Common myeloid progenitor, CD34-positive (primary cell): ENCODE measurements at regions not wholly inside any gene's neighbourhood (a gene's known extent, or its start where the extent isn't known, plus 50 kb on each side); places are given as distances from the start of the nearest gene placed in this dataset.

ENCODE experiments used
- CTCF ChIA-PET: fragments of 350-600 bp; sonication (Branson Sonifier 250); formaldehyde crosslinking; loops from one replicate; lab custom pipeline; 2021; ENCODE audit warnings: antibody characterized with exemption; lab: Charles Lee
- POLR2A ChIA-PET: fragments of 350-600 bp; sonication (Branson Sonifier 250); formaldehyde crosslinking; loops from one replicate; lab custom pipeline; 2021; ENCODE audit warnings: antibody characterized with exemption; lab: Charles Lee
- DNase-seq, 3 donors: peaks; one replicate each; pipeline versions ENCODE4 v3.0.0 to v3.0.0-alpha.2; 2013
- H3K27ac ChIP-seq, 2 experiments: 1 replicate in 1 of 2; 2 replicates in 1 of 2; pipeline ENCODE4 v1.7.0; 2013; ENCODE audit warnings: inconsistent platforms in 2 of 2, low read length in 2 of 2, mild to moderate bottlenecking in 2 of 2, low read depth in 1 of 2, moderate library complexity in 1 of 2; ENCODE audit not compliant: severe bottlenecking in 2 of 2, insufficient read depth in 1 of 2, poor library complexity in 1 of 2
- H3K27me3 ChIP-seq, 5 experiments: replicated peaks in 2 of 5; 1 replicate in 3 of 5; 2 replicates in 2 of 5; pipeline versions ENCODE4 v1.6.1 to v1.7.0; 2013; ENCODE audit warnings: low read length in 4 of 5, mild to moderate bottlenecking in 2 of 5, moderate library complexity in 2 of 5, inconsistent platforms in 1 of 5; ENCODE audit not compliant: insufficient read depth in 5 of 5, control insufficient read depth in 4 of 5
- H3K36me3 ChIP-seq, 4 experiments: 1 replicate in 2 of 4; 2 replicates in 2 of 4; pipeline versions ENCODE4 v1.6.1 to v1.7.0; 2013; ENCODE audit warnings: low read length in 3 of 4, control low read depth in 1 of 4, mild to moderate bottlenecking in 1 of 4; ENCODE audit not compliant: control insufficient read depth in 4 of 4, insufficient read depth in 4 of 4
- H3K4me1 ChIP-seq, 4 experiments: 1 replicate in 3 of 4; 2 replicates in 1 of 4; pipeline versions ENCODE4 v1.6.1 to v1.7.1; 2013; ENCODE audit warnings: low read length in 3 of 4, mild to moderate bottlenecking in 3 of 4, control low read depth in 1 of 4, inconsistent platforms in 1 of 4, moderate library complexity in 1 of 4; ENCODE audit not compliant: control insufficient read depth in 4 of 4, insufficient read depth in 4 of 4; ENCODE audit errors: control extremely low read depth in 1 of 4
- H3K4me3 ChIP-seq, 7 experiments: 1 replicate in 4 of 7; 2 replicates in 3 of 7; pipeline versions ENCODE4 v1.5.1 to v1.7.0; 2013; ENCODE audit warnings: mild to moderate bottlenecking in 7 of 7, low read length in 6 of 7, moderate library complexity in 6 of 7, inconsistent platforms in 2 of 7, low read depth in 2 of 7, control low read depth in 1 of 7; ENCODE audit not compliant: insufficient read depth in 4 of 7, control insufficient read depth in 1 of 7; ENCODE audit errors: extremely low read depth in 1 of 7
- H3K9me3 ChIP-seq, 5 experiments: 1 replicate in 4 of 5; 2 replicates in 1 of 5; pipeline versions ENCODE4 v1.6.1 to v1.7.1; 2013; ENCODE audit warnings: low read length in 4 of 5, mild to moderate bottlenecking in 2 of 5, inconsistent platforms in 1 of 5, low read depth in 1 of 5, moderate library complexity in 1 of 5; ENCODE audit not compliant: control insufficient read depth in 4 of 5, insufficient read depth in 2 of 5; ENCODE audit errors: control extremely low read depth in 1 of 5
- WGBS: methylation state at CpG from one replicate; pipeline ENCODE4 v1.1.5; 2013; ENCODE audit not compliant: insufficient coverage; 5-methylcytosine and 5-hydroxymethylcytosine counted together

GRCh38 chr5:136518814-136519213, 153.5 kb upstream of the TRPC7 start:
- H3K4me1 ChIP-seq, result no peaks in the 10 kb centered on the region
- CTCF ChIA-PET, result no interaction called here
- WGBS, result 85% methylated on average over 2 of the region's 3 CpGs
- H3K27ac ChIP-seq, result no peak overlapping the region
- H3K9me3 ChIP-seq, result no peaks in the 10 kb centered on the region
- H3K27me3 ChIP-seq, result peaks cover 0 to 3% (median 0%) of the 10 kb centered on the region in 5 experiments
- no peak overlapping the region for H3K4me3 ChIP-seq
- H3K36me3 ChIP-seq, result no peaks in the 10 kb centered on the region
- POLR2A ChIA-PET, result no interaction called here
- no peak for DNase-seq

GRCh38 chr5:136518174-136518573, 152.8 kb upstream of the TRPC7 start:
- Histone ChIP-seq H3K4me1 (no peaks in the 10 kb centered on the region), H3K27ac (no peak overlapping the region), H3K36me3 (no peaks in the 10 kb centered on the region), H3K9me3 (no peaks in the 10 kb centered on the region), H3K4me3 (no peak overlapping the region), H3K27me3 (peaks cover 0 to 3% (median 0%) of the 10 kb centered on the region in 5 experiments)
- CTCF ChIA-PET, result no interaction called here
- no peak for DNase-seq
- POLR2A ChIA-PET, result no interaction called here
- no CpG with 5 or more reads among the region's 1 CpG for WGBS

- H3K4me1 ChIP-seq, result no peaks in the 10 kb centered on the region
- H3K27me3 ChIP-seq, result peaks cover 0 to 3% (median 0%) of the 10 kb centered on the region in 5 experiments
- DNase-seq, result no peak
- H3K36me3 ChIP-seq, result no peaks in the 10 kb centered on the region
- no CpG with 5 or more reads among the region's 1 CpG for WGBS
- no peak overlapping the region for H3K27ac ChIP-seq
- no peaks in the 10 kb centered on the region for H3K9me3 ChIP-seq
- POLR2A ChIA-PET, result no interaction called here
- CTCF ChIA-PET, result no interaction called here
- no peak overlapping the region for H3K4me3 ChIP-seq
These were observed 152.4 kb upstream of the TRPC7 start for GRCh38 chr5:136517755-136518154.

GRCh38 chr5:136516637-136517036, 151.3 kb upstream of the TRPC7 start:
- H3K36me3 ChIP-seq, result no peaks in the 10 kb centered on the region
- POLR2A ChIA-PET, result interaction anchor here (0.7 kb wide), 1 partner anchor 12 kb away, joined by 4 read pairs; no protein-coding TSS in a partner anchor
- 100% methylated on average over 1 of the region's 3 CpGs for WGBS
- no peaks in the 10 kb centered on the region for H3K4me1 ChIP-seq
- DNase-seq, result peak; percentile 14 to 40 (median 37)
- H3K27ac ChIP-seq, result no peak overlapping the region
- CTCF ChIA-PET, result interaction anchor here (0.6 kb wide), 1 partner anchor 76 kb away, joined by 3 read pairs; no protein-coding TSS in a partner anchor
- no peaks in the 10 kb centered on the region for H3K9me3 ChIP-seq
- peaks cover 0 to 3% (median 0%) of the 10 kb centered on the region in 5 experiments for H3K27me3 ChIP-seq
- no peak overlapping the region for H3K4me3 ChIP-seq

- CTCF ChIA-PET, result no interaction called here
- no peak overlapping the region for H3K27ac ChIP-seq
- POLR2A ChIA-PET, result no interaction called here
- DNase-seq, result no peak
- no peak overlapping the region for H3K4me3 ChIP-seq
- no peaks in the 10 kb centered on the region for H3K9me3 ChIP-seq
- H3K4me1 ChIP-seq, result no peaks in the 10 kb centered on the region
- no CpG with 5 or more reads among the region's 3 CpGs for WGBS
- H3K36me3 ChIP-seq, result no peaks in the 10 kb centered on the region
- peaks cover 0 to 3% (median 0%) of the 10 kb centered on the region in 5 experiments for H3K27me3 ChIP-seq
These were observed 148.1 kb upstream of the TRPC7 start for GRCh38 chr5:136513430-136513829.

- ChIA-PET POLR2A (no interaction called here), CTCF (interaction anchor here (1.5 kb wide), 1 partner anchor 13 kb away, joined by 5 read pairs; no protein-coding TSS in a partner anchor)
- H3K36me3 ChIP-seq, result no peaks in the 10 kb centered on the region
- WGBS, result no CpG with 5 or more reads among the region's 3 CpGs
- H3K4me3 ChIP-seq, result no peak overlapping the region
- H3K27me3 ChIP-seq, result peaks cover 0 to 3% (median 0%) of the 10 kb centered on the region in 5 experiments
- peak in 1 of 3 donors; percentile 7 for DNase-seq
- H3K4me1 ChIP-seq, result no peaks in the 10 kb centered on the region
- no peak overlapping the region for H3K27ac ChIP-seq
- no peaks in the 10 kb centered on the region for H3K9me3 ChIP-seq
These were observed 145.7 kb upstream of the TRPC7 start for GRCh38 chr5:136511046-136511445.

GRCh38 chr5:136510481-136510880, 145.1 kb upstream of the TRPC7 start:
- Histone ChIP-seq H3K4me3 (no peak overlapping the region), H3K4me1 (no peaks in the 10 kb centered on the region), H3K27me3 (peaks cover 0 to 2% (median 0%) of the 10 kb centered on the region in 5 experiments), H3K36me3 (no peaks in the 10 kb centered on the region), H3K27ac (no peak overlapping the region), H3K9me3 (no peaks in the 10 kb centered on the region)
- ChIA-PET POLR2A (no interaction called here), CTCF (no interaction called here)
- DNase-seq, result no peak
